Lung (tissue), 11 donors: ENCODE measurements at regions not wholly inside any gene's neighbourhood (a gene's known extent, or its start where the extent isn't known, plus 50 kb on each side); places are given as distances from the start of the nearest gene placed in this dataset.
A peak's percentile ranks its signal among the peaks of the same experiment; 100 is the strongest.

Experiments
- ATAC-seq: fragments of 200-7000 bp; cut with Tn5 transposase; one replicate; pipeline ENCODE4 v1.9.1; 2020; ENCODE audit warnings: moderate number of reproducible peaks; ENCODE audit not compliant: insufficient read depth, low FRiP score
- DNase-seq, 3 donors: peaks; one replicate each; pipeline ENCODE4 v3.0.0-alpha.2; 2013 to 2017
- H3K27ac ChIP-seq, 2 donors: one replicate each; pipeline ENCODE4 v1.5.1; 2013; ENCODE audit warnings: mild to moderate bottlenecking in 2 of 2, moderate library complexity in 2 of 2, control low read depth in 1 of 2, inconsistent platforms in 1 of 2, low read depth in 1 of 2, low read length in 1 of 2
- H3K27me3 ChIP-seq, 3 donors: one replicate each; pipeline ENCODE4 v1.5.1; 2013; ENCODE audit warnings: low read length in 2 of 3; ENCODE audit not compliant: control insufficient read depth in 3 of 3, insufficient read depth in 3 of 3
- H3K36me3 ChIP-seq, 4 donors: one replicate each; pipeline ENCODE4 v1.5.1; 2013; ENCODE audit warnings: low read length in 4 of 4, mild to moderate bottlenecking in 1 of 4, moderate library complexity in 1 of 4; ENCODE audit not compliant: control insufficient read depth in 4 of 4, insufficient read depth in 4 of 4
- H3K4me1 ChIP-seq, 5 donors: one replicate each; pipeline ENCODE4 v1.5.1; 2013; ENCODE audit warnings: low read length in 5 of 5, mild to moderate bottlenecking in 2 of 5, moderate library complexity in 1 of 5; ENCODE audit not compliant: control insufficient read depth in 5 of 5, insufficient read depth in 5 of 5
- H3K4me3 ChIP-seq: one replicate; pipeline ENCODE4 v1.5.1; 2013; ENCODE audit warnings: mild to moderate bottlenecking, control low read depth, moderate library complexity
- H3K9ac ChIP-seq, 2 donors: one replicate each; pipeline ENCODE4 v1.5.1; 2013; ENCODE audit warnings: low read length in 2 of 2, control low read depth in 1 of 2; ENCODE audit not compliant: insufficient read depth in 1 of 2
- H3K9me3 ChIP-seq, 4 donors: one replicate each; pipeline ENCODE4 v1.5.1; 2013; ENCODE audit warnings: low read length in 3 of 4, mild to moderate bottlenecking in 1 of 4, moderate library complexity in 1 of 4; ENCODE audit not compliant: control insufficient read depth in 4 of 4, insufficient read depth in 3 of 4
- WGBS, 2 donors: extraction: QIAGEN DNeasy Blood & Tissue Kit; methylation state at CpG; one replicate each; pipeline ENCODE4 v1.1.7; 2013; 5-methylcytosine and 5-hydroxymethylcytosine counted together
- TF ChIP-seq, protein P1 (sequence below): IDR thresholded peaks from 2 replicates; pipeline ENCODE4 v1.5.1; 2012; ENCODE audit warnings: mild to moderate bottlenecking; ENCODE audit errors: control extremely low read depth, extremely low read depth
- donor health status: control.
- donor health status: control.
- donor health status: Bipolar disorder and iron deficiency.
- donor health status: healthy.
- donor health status: DM: yes; HTN: yes; CAD: no.

DNA sequence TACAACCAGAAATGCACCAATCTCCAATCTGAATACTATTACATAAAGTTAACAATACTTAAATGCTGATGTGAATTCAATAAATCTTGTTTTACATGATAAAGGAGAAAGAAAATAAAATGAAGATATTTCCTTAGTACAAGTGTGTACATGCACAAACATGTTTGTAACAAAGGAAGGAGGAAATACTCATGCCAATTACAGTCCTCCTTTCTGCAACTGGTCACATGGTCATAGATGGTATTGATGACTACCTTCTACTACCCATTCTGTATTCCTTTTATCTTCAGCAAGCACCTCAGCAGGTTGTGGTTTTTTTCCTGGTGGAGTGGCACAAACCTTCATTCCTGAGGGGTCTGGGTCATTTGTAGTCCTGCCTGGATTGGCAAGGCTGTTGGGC lies 214.2 kb upstream of the GUCY1A2 start:
- no peaks in the 10 kb centered on the region for H3K4me1 ChIP-seq
- TF ChIP-seq, protein P1, sequence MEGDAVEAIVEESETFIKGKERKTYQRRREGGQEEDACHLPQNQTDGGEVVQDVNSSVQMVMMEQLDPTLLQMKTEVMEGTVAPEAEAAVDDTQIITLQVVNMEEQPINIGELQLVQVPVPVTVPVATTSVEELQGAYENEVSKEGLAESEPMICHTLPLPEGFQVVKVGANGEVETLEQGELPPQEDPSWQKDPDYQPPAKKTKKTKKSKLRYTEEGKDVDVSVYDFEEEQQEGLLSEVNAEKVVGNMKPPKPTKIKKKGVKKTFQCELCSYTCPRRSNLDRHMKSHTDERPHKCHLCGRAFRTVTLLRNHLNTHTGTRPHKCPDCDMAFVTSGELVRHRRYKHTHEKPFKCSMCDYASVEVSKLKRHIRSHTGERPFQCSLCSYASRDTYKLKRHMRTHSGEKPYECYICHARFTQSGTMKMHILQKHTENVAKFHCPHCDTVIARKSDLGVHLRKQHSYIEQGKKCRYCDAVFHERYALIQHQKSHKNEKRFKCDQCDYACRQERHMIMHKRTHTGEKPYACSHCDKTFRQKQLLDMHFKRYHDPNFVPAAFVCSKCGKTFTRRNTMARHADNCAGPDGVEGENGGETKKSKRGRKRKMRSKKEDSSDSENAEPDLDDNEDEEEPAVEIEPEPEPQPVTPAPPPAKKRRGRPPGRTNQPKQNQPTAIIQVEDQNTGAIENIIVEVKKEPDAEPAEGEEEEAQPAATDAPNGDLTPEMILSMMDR: no peak
- H3K4me3 ChIP-seq: no peak overlapping the region
- DNase-seq (no peak), ATAC-seq (no peak)
- H3K9me3 ChIP-seq: peaks cover 0 to 12% (median 6%) of the 10 kb centered on the region in 4 donors
- H3K27ac ChIP-seq: no peak overlapping the region
- no peak overlapping the region for H3K9ac ChIP-seq
- H3K36me3 ChIP-seq: no peaks in the 10 kb centered on the region
- no peaks in the 10 kb centered on the region for H3K27me3 ChIP-seq

DNA sequence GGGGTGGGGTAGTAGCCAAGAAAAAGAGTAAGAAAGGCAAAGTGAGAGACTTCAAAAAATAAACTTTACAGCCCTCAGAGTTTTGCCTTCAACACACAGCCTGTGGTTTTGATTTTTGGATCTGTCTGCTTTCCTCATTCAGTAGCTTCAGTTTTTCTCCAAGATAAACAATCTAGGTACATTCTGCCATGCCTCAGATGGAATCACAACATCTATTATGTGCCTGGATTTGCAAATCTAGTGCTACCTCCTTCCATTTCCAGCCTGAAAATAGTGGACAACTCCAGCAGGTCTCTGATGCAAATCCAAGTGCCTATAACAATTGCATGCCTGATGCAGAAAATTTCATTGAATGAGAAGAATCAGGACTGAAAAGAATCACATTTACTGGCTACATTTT lies 206.6 kb upstream of the GUCY1A2 start:
- peaks cover 0 to 3% (median 0%) of the 10 kb centered on the region in 4 donors for H3K9me3 ChIP-seq
- TF ChIP-seq, protein P1: no peak
- no peak overlapping the region for H3K4me3 ChIP-seq
- no peak overlapping the region for H3K9ac ChIP-seq
- no peaks in the 10 kb centered on the region for H3K27me3 ChIP-seq
- ATAC-seq (no peak), DNase-seq (no peak)
- no peaks in the 10 kb centered on the region for H3K4me1 ChIP-seq
- no peak overlapping the region for H3K27ac ChIP-seq
- no peaks in the 10 kb centered on the region for H3K36me3 ChIP-seq

DNA sequence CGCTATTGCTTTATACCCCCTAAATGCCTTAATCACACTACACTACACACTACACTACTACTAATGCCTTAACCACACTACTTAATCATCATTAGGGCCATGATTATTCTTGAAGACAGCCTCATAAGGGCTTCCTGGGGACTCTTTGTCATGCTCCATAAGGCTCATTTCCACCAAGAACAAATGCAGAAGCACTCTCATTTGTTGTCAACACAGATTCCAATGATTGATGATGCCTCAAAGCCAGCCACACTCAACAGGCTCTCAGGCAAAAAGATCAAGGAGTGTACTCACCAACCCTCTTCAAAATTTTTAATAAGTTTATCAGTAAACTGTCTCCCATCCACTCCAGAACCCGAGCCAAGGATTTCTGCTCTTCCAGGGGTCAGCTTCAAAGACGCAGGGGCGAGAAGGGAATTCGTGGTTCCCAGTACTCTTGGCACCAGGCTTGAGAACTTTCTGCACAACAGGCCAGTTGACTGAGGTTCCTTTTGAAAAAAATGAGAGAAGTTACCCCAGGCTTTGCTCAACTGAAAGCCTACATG lies 204.7 kb upstream of the GUCY1A2 start:
- Histone ChIP-seq H3K27ac (no peak overlapping the region), H3K4me3 (no peak overlapping the region), H3K4me1 (no peaks in the 10 kb centered on the region), H3K9ac (no peak overlapping the region), H3K36me3 (no peaks in the 10 kb centered on the region), H3K9me3 (peaks cover 0 to 3% (median 0%) of the 10 kb centered on the region in 4 donors), H3K27me3 (no peaks in the 10 kb centered on the region)
- TF ChIP-seq, protein P1: no peak
- ATAC-seq: no peak
- DNase-seq: peak; percentile 30 to 70 (median 55)
- WGBS, 2 donors: 57 to 86% methylated on average over 5 of the region's 5 CpGs

DNA sequence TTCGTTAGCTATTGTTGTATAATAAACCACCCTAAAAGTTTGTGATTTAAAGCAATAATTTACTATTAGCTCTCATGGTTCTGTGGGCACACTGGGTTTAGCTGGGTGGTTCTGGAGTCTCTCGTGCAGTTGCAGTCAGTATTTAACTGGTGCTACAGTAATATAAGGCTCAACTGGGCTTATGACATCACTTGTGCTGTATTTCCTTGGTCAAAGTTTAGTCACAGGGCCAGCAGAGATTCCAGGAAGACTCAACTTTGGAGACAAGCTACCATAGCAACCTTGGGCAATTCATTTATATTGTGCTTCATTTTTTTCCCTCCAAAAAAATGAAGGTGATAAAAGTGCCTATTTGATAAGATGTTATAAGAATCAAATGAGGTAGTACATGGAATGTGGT lies 204.2 kb upstream of the GUCY1A2 start:
- no peak for DNase-seq
- 84 to 87% methylated on average over 2 of the region's 2 CpGs for WGBS, 2 donors
- H3K9me3 ChIP-seq: peaks cover 0 to 3% (median 0%) of the 10 kb centered on the region in 4 donors
- TF ChIP-seq, protein P1: no peak
- no peak overlapping the region for H3K27ac ChIP-seq
- H3K9ac ChIP-seq: no peak overlapping the region
- no peaks in the 10 kb centered on the region for H3K27me3 ChIP-seq
- no peak overlapping the region for H3K4me3 ChIP-seq
- no peak for ATAC-seq
- H3K4me1 ChIP-seq: no peaks in the 10 kb centered on the region
- no peaks in the 10 kb centered on the region for H3K36me3 ChIP-seq
